ENCODE measurements at regions not wholly inside any gene's neighbourhood (a gene's known extent, or its start where the extent isn't known, plus 50 kb on each side); places are given as distances from the start of the nearest gene placed in this dataset.
"Not testable (repeated sequence)": the region's sequence is repeated elsewhere in the genome, so short reads cannot be mapped to it uniquely, and the experiment has no call there.

DNA sequence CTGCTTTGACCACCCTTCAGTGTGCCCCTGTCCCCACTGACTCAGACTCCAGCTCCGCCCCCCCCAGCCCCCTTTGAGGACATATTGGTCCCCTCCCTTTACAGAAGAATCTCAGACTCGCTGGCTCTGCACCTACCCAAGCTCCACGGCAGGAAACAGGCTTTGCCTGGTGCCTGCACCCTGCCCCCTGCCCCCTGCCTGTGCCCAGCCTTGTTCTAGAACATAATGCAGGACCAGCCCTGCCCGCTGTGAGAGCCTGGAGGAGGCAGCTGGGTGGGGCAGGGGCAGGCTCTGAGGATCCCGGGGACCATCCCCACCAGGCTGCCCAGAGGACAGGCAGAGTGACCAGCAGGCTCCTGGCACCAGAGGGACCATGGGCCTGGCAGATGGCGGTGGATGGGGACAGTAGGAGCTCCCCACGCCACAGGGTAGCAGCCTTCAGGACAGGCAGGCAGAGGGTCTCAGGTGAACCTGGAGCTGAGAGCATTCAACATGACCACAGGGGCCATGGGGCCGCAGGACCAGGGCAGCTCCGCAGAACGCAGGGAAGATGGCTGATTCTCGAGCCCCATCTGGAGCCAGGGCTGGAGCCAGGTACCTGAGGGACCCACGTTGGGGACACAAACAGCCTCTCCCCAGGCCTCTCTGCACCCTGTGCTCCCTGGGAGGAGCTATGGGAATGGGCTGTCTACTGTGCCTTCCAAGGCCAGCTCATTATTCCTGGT lies 165.0 kb upstream of the FOXD4L5 start:
- not testable (repeated sequence) for DNase-seq

GRCh38 chr9:65449423-65449822 lies 164.4 kb upstream of the FOXD4L5 start:
- DNase-seq = no peak

DNA sequence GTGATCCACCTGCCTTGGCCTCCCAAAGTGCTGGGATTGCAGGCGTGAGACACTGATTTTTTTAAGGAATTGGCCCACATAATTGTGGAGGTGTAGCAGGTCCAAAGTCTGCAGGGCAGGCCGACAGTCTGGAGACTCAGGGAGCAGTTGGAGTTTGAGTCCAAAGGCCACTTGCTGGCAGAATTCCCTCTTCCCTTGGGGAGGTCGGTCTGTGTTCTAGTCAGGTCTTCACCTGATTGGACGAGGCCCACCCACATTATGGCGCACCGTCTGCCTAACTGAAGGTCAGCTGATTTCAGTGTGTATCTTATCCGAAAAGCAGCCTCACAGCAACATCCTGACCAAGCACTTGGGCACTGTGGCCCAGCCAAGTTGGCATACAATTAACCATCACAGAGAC lies 162.1 kb upstream of the FOXD4L5 start:
- not testable (repeated sequence) for DNase-seq

- not testable (repeated sequence) for DNase-seq
Measured at GRCh38 chr9:65445991-65446390, 161.0 kb upstream of the FOXD4L5 start.

- no peak for DNase-seq
Measured at GRCh38 chr9:65444943-65445342, 159.9 kb upstream of the FOXD4L5 start.

DNA sequence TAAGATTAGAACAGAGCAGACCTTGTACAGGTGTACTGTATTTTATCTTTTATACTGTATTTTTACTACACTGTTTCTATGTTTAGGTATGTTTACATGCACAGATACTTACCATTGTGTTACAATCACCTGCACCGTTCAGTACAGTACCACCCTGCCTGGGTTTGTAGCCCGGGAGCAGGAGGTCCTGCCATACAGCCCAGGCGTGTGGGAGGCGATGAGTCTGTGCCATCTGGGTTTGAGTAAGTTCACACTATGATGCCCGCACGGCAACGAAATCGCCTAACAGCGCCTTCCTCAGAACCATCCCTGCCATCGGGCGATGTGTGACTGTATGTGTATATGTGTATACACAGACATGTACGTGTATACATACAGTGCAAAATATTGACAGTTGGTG lies 157.1 kb upstream of the FOXD4L5 start:
- not testable (repeated sequence) for DNase-seq

DNA sequence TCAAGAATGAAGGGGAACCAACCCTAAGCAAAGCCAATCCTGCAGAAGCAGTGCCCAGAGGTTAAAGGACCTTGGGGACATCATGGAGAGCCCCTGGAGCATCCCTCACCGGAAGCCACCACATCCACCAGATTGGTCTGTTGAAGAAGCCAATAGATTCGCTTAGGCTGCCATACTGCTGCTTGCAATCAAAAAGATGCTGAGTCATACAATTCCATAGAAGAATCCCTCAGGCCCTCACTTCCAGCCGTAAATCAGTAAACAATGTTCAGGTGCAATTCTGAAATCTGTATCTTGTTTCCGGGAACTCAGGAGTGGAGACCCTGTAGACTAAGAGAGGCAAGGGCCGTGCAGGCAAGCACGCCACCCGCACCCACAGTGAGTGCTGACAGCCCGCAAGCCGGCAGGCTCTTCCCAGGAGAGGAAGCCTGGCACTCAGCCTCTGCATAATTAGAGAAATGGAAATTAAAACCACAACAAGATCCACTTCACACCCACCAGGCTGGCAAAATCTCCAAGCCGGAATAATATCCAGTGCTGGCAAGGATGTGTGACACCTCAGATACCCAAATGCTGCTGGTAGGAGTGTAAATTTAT lies 156.4 kb upstream of the FOXD4L5 start:
- not testable (repeated sequence) for DNase-seq

DNA sequence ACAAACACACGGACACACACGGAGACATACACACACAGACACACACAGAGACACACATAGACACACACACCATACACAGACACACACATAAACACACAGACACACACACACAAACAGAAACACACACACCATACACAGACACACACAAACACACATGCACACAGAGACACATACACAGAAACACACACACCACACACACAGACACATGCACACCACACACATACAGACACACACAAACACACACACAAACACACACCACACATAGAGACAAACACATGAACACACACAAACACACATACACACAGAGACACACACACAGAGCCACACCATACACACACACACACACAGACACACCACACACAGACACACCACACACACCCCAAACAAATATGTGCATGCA lies 152.7 kb upstream of the FOXD4L5 start:
- no peak for DNase-seq

GRCh38 chr9:65435464-65435863 lies 150.5 kb upstream of the FOXD4L5 start:
- DNase-seq = no peak

- DNase-seq = no peak
Measured at GRCh38 chr9:65432722-65433323, 147.8 kb upstream of the FOXD4L5 start.

- DNase-seq = no peak
Measured at GRCh38 chr9:65432051-65432450, 147.0 kb upstream of the FOXD4L5 start.

DNA sequence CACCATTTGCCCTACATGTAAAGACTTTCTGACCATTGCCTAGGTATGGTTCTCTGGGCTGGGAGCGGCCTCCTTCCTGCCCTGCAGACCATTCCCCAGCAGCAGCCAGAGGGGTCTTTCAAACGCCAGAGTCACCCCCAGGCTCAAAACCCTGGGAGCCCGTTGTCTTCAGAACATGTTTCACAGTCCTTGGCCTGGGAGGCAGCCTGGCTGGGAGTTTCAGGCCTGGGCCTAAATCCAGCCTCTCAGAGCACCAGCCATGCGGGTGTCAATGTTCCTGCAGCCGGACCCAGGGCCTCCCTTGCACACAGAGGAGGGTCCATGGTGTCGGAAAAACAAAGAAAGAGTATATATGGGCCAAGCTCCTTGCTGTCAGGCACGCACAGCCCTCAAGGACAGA lies 145.2 kb upstream of the FOXD4L5 start:
- DNase-seq = no peak

DNA sequence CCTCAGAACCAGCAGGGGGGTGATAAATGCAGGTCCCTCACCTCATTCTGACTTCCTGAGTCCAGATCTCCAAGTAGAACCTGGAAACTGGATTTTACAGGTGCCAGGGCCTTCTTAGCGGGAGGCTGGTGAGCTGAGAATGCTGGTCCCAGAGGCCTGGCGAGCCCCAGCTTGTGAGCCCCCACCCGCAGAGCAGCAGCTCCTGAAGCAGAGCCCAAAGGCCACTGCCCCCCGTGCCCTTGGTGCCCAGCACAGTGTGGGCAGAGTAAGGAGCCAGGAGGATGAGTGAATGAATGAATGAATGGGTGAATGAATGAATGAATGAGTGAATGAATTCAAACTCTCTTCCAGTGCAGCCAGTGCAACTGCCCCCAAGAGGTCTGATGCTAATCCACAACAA lies 142.4 kb upstream of the FOXD4L5 start:
- DNase-seq = not testable (repeated sequence)

DNA sequence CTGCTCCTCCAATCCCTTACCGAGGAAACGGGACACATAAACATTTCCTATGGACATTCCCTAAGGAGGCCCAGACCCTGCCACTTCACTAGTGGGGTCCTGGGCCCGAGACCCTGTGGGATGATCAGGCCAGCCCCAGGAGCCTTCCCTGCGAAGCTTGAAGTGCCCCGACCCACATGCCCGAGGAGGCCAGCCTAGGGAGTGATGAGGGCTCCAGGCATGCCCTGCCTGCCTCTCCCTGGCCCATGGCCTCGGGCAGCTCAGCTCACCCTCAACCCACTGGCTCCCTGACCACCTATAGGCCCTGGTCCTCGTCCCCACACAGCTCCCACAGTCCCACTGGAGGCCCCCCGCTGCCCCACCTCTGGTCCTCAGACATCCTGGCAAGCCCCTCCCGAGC lies 141.8 kb upstream of the FOXD4L5 start:
- not testable (repeated sequence) for DNase-seq

- DNase-seq = no peak
Measured at GRCh38 chr9:65426231-65426630, 141.2 kb upstream of the FOXD4L5 start.

GRCh38 chr9:65425183-65425582 lies 140.2 kb upstream of the FOXD4L5 start:
- DNase-seq = not testable (repeated sequence)

DNA sequence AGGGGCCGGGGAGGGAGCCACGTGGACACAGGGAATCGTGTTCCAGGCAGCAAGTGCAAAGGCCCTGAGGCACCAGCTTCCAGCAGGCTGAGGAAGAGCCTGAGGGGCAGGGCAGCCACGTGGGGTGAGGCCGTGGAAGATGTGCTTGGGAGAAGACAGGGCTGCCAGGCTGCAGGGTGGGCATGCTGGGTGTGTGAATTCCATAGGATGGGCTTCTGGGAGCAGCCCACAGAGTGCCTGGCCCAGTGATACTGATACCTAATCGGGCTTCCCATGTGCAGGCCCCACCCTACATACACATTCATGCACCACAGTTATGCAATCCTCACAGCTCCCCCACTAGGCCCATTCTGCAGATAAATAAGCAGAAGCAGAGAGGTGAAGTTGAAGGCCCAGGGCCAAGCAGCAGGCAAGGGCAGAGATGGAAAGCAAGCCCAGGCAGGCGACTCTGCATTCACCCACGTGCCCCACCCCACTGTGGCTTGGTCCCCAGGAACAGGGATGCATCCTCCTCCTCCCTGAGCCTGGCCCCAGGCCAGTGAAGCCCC lies 139.5 kb upstream of the FOXD4L5 start:
- DNase-seq = not testable (repeated sequence)

GRCh38 chr9:65423691-65424436 lies 138.9 kb upstream of the FOXD4L5 start:
- DNase-seq = not testable (repeated sequence)

- not testable (repeated sequence) for DNase-seq
Measured at GRCh38 chr9:65422966-65423690, 138.1 kb upstream of the FOXD4L5 start.

- DNase-seq = not testable (repeated sequence)
Measured at GRCh38 chr9:65421486-65421885, 136.5 kb upstream of the FOXD4L5 start.

DNA sequence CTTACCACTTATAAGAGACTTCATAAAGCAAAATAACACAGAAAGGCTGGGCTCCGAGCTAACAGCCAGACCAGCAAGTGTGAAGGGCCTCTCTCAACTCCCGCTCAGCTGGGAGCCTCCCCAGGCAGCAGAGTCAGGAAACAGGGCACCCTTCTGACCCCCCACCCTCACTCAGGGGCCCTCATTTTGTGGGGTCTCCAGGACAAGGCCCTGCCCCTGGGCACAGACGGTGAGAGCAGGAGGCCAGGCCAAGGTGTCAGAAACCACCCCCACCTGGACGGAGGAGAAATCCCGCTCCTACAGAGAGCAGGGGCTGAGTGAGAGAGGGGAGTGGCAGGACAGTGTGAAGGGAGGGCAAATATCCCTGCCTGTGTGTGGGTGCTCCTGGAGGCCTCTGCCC lies 135.8 kb upstream of the FOXD4L5 start:
- no peak for DNase-seq

DNA sequence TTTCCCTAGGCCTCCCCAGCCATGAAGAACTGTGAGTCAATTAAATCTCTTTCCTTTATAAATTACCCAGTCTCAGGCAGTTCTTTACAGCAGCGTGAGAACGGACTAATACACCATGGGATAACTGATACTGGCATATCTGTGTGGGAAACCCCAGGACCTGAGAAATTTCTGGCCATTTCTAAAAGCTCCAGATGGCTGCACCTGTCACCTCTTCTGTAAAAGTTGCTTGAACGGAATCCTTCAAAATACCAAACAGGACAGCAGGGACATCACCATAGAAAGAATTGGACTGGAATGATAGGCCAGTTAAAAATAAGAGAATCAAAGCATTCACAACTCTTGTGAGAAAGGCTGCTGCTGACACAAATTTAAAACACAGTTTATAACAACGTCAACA lies 134.0 kb upstream of the FOXD4L5 start:
- not testable (repeated sequence) for DNase-seq
